Spinal cord (tissue), 9 donors: ENCODE measurements at regions not wholly inside any gene's neighbourhood (a gene's known extent, or its start where the extent isn't known, plus 50 kb on each side); places are given as distances from the start of the nearest gene placed in this dataset.
"Not testable (repeated sequence)": the region's sequence is repeated elsewhere in the genome, so short reads cannot be mapped to it uniquely, and the experiment has no call there.

ENCODE experiments used
- DNase-seq, 6 donors: peaks; one replicate each; pipeline versions ENCODE4 v3.0.0 to v3.0.0-alpha.2; 2013 to 2015; ENCODE audit warnings: low spot score in 6 of 6, low read depth in 4 of 6
- H3K27ac ChIP-seq: one replicate; pipeline ENCODE4 v1.5.1; 2013; ENCODE audit warnings: low read depth, low read length, control low read depth
- H3K27me3 ChIP-seq: one replicate; pipeline ENCODE4 v1.6.1; 2013; ENCODE audit warnings: low read length; ENCODE audit not compliant: control insufficient read depth, insufficient read depth
- H3K36me3 ChIP-seq: one replicate; pipeline ENCODE4 v1.6.1; 2013; ENCODE audit warnings: low read length; ENCODE audit not compliant: control insufficient read depth, insufficient read depth
- H3K4me1 ChIP-seq: one replicate; pipeline ENCODE4 v1.6.1; 2013; ENCODE audit warnings: low read length; ENCODE audit not compliant: control insufficient read depth, insufficient read depth
- H3K4me3 ChIP-seq: one replicate; pipeline ENCODE4 v1.5.1; 2013; ENCODE audit warnings: low read depth, low read length, control low read depth
- H3K9me3 ChIP-seq: one replicate; pipeline ENCODE4 v1.6.1; 2013; ENCODE audit warnings: low read length; ENCODE audit not compliant: control insufficient read depth, insufficient read depth
- WGBS: methylation state at CpG from one replicate; pipeline ENCODE4 v1.1.5; 2013; ENCODE audit warnings: missing lambda C conversion rate; ENCODE audit not compliant: insufficient coverage; 5-methylcytosine and 5-hydroxymethylcytosine counted together
- donor health status: healthy.

GRCh38 chr21:5013455-5014304, 5507.7 kb upstream of the TPTE start:
- not testable (repeated sequence) for H3K27ac ChIP-seq, H3K9me3 ChIP-seq, H3K4me1 ChIP-seq, H3K4me3 ChIP-seq, H3K27me3 ChIP-seq, H3K36me3 ChIP-seq, DNase-seq
- no CpG with 5 or more reads among the region's 33 CpGs for WGBS

GRCh38 chr21:5015187-5015586, 5506.2 kb upstream of the TPTE start:
- H3K4me3 ChIP-seq, H3K4me1 ChIP-seq, H3K27ac ChIP-seq, H3K27me3 ChIP-seq, H3K36me3 ChIP-seq, H3K9me3 ChIP-seq, DNase-seq: not testable (repeated sequence)
- WGBS: no CpG with 5 or more reads among the region's 17 CpGs

GRCh38 chr21:5019120-5019519, 5502.3 kb upstream of the TPTE start:
- not testable (repeated sequence) for H3K9me3 ChIP-seq, H3K36me3 ChIP-seq, H3K27ac ChIP-seq, H3K4me3 ChIP-seq, DNase-seq, H3K27me3 ChIP-seq, H3K4me1 ChIP-seq
- WGBS: no CpG with 5 or more reads among the region's 15 CpGs

- not testable (repeated sequence) for H3K27ac ChIP-seq, H3K4me1 ChIP-seq, DNase-seq, H3K9me3 ChIP-seq, H3K36me3 ChIP-seq, H3K27me3 ChIP-seq, H3K4me3 ChIP-seq
- no CpG with 5 or more reads among the region's 27 CpGs for WGBS
These were observed 5499.6 kb upstream of the TPTE start for GRCh38 chr21:5021815-5022214.

- not testable (repeated sequence) for H3K27me3 ChIP-seq, H3K4me3 ChIP-seq, H3K27ac ChIP-seq, H3K4me1 ChIP-seq, H3K36me3 ChIP-seq, DNase-seq, H3K9me3 ChIP-seq
- WGBS: no CpG with 5 or more reads among the region's 52 CpGs
These were observed 5499.1 kb upstream of the TPTE start for GRCh38 chr21:5022254-5022653.

- DNase-seq, H3K9me3 ChIP-seq, H3K4me1 ChIP-seq, H3K36me3 ChIP-seq, H3K4me3 ChIP-seq, H3K27me3 ChIP-seq, H3K27ac ChIP-seq: not testable (repeated sequence)
- no CpG with 5 or more reads among the region's 45 CpGs for WGBS
These were observed 5498.6 kb upstream of the TPTE start for GRCh38 chr21:5022748-5023147.

- WGBS: no CpG with 5 or more reads among the region's 14 CpGs
These were observed 5486.2 kb upstream of the TPTE start for GRCh38 chr21:5035147-5035546.

DNA sequence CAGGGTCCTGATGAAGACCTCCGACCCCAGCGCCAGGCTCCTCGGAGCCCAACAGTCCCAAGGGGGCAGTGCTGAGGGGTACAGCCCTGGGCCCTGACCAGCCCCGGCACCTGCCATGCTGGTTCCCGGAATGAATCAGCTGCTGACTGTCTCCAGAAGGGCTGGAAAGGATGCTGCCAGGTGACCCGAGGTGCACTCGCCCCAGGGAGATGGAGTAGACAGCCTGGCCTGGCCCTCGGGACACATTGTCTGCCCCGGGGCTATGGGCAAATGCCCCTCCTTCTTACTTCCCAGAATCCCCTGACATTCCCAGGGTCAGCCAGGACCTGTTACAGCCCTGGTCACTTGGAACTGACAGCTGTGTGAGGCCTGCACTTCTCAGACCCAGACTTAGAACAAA, 5485.8 kb upstream of the TPTE start:
- DNase-seq, H3K36me3 ChIP-seq, H3K4me1 ChIP-seq, H3K27me3 ChIP-seq, H3K4me3 ChIP-seq, H3K27ac ChIP-seq, H3K9me3 ChIP-seq: not testable (repeated sequence)
- whole genome bisulfite sequencing: no CpG with 5 or more reads among the region's 9 CpGs

More at GRCh38 chr21:5035147-5035546, 5486.2 kb upstream of the TPTE start:
- H3K9me3 ChIP-seq, H3K4me3 ChIP-seq, H3K36me3 ChIP-seq, DNase-seq, H3K27ac ChIP-seq, H3K4me1 ChIP-seq, H3K27me3 ChIP-seq: not testable (repeated sequence)

DNA sequence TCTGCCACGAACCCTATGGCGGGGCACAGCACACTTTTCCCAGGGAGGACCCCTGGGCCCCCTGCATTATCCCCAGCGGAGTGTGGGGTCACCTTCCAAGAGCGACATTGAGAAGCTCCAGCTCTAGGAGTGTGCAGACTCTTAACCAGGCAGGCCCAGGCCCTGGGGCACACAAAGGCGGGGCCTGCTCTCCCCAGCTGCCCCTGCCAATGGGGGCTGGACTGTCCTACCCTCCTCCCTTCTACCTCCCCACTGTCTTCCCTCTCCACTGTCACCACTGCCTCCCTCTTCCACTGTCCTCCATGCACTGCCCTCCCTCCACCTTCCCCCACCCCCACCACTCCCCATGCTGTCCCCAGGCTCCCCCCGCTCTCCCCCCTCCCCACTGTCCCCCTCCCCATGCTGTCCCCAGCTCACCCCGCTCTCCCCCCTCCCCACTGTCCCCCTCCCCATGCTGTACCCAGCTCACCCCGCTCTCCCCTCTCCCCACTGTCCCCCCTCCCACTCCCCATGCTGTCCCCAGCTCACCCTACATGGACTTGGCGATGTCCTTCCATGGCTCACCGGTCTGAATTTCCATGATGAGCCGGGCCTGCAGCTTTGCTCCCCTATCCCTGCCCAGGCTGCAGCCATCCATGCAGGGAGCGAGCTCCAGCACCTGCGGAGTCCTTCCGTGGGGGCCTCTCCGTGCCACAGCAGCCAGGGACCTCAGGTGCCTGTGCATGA, 5483.6 kb upstream of the TPTE start:
- DNase-seq, H3K36me3 ChIP-seq, H3K4me3 ChIP-seq, H3K9me3 ChIP-seq, H3K27ac ChIP-seq, H3K4me1 ChIP-seq, H3K27me3 ChIP-seq: not testable (repeated sequence)
- no CpG with 5 or more reads among the region's 15 CpGs for WGBS

- not testable (repeated sequence) for H3K27ac ChIP-seq, H3K9me3 ChIP-seq, H3K4me3 ChIP-seq, DNase-seq, H3K4me1 ChIP-seq, H3K27me3 ChIP-seq, H3K36me3 ChIP-seq
- WGBS: no CpG with 5 or more reads among the region's 5 CpGs
These were observed 5481.5 kb upstream of the TPTE start for GRCh38 chr21:5039926-5040325.
